ENCODE measurements at regions not wholly inside any gene's neighbourhood (a gene's known extent, or its start where the extent isn't known, plus 50 kb on each side); places are given as distances from the start of the nearest gene placed in this dataset.
A peak's percentile ranks its signal among the peaks of the same experiment; 100 is the strongest.
"Not testable (repeated sequence)": the region's sequence is repeated elsewhere in the genome, so short reads cannot be mapped to it uniquely, and the experiment has no call there.

- in situ Hi-C loops (cut with HindIII; ENCODE audit: low pct_unique_long_range_greater_than_20kb, low sequenced_read_pairs), result no loop called here
- TF ChIP-seq JUND (IDR thresholded peaks at IDR 0.05; ENCODE audit: low read depth), result no peak
- DNase-seq (ENCODE audit: low read depth in 1 of 2, low spot score in 1 of 2), result no peak
Measured at GRCh38 chr12:93225094-93225493, 152.6 kb upstream of the NUDT4 start.

DNA sequence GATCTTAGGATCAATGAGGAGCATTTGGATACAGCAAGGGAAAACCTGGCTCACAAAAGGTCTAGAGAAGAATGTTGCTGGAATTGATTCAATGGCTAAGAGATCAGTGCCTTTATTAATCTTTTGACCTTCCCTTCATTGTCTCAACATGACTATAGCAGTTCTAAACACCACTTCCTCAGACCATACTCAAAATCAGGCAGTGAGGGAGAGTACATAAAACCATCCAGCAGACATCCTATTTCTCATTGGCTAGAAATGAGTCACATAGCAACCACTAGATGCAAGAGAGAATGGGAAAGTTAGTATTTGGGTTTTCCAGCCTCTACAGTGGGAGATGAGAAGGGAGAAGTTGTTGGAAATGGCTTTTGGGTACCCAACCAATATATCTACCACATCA lies 151.4 kb upstream of the NUDT4 start:
- no peak for TF ChIP-seq JUND (IDR thresholded peaks at IDR 0.05; ENCODE audit: low read depth)
- in situ Hi-C loops (cut with HindIII; ENCODE audit: low pct_unique_long_range_greater_than_20kb, low sequenced_read_pairs), result no loop called here
- no peak for DNase-seq (ENCODE audit: low read depth in 1 of 2, low spot score in 1 of 2)

GRCh38 chr12:93229494-93230325 lies 148.0 kb upstream of the NUDT4 start:
- DNase-seq (ENCODE audit: low read depth in 1 of 2, low spot score in 1 of 2), result no peak
- in situ Hi-C loops (cut with HindIII; ENCODE audit: low pct_unique_long_range_greater_than_20kb, low sequenced_read_pairs), result no loop called here
- TF ChIP-seq JUND (IDR thresholded peaks at IDR 0.05; ENCODE audit: low read depth), result no peak

GRCh38 chr12:93230326-93230720 lies 147.4 kb upstream of the NUDT4 start:
- no peak for TF ChIP-seq JUND (IDR thresholded peaks at IDR 0.05; ENCODE audit: low read depth)
- in situ Hi-C loops (cut with HindIII; ENCODE audit: low pct_unique_long_range_greater_than_20kb, low sequenced_read_pairs), result no loop called here
- no peak for DNase-seq (ENCODE audit: low read depth in 1 of 2, low spot score in 1 of 2)

GRCh38 chr12:93231938-93232337 lies 145.8 kb upstream of the NUDT4 start:
- TF ChIP-seq JUND (IDR thresholded peaks at IDR 0.05; ENCODE audit: low read depth), result no peak
- DNase-seq (ENCODE audit: low read depth in 1 of 2, low spot score in 1 of 2), result no peak
- in situ Hi-C loops (cut with HindIII; ENCODE audit: low pct_unique_long_range_greater_than_20kb, low sequenced_read_pairs), result no loop called here

DNA sequence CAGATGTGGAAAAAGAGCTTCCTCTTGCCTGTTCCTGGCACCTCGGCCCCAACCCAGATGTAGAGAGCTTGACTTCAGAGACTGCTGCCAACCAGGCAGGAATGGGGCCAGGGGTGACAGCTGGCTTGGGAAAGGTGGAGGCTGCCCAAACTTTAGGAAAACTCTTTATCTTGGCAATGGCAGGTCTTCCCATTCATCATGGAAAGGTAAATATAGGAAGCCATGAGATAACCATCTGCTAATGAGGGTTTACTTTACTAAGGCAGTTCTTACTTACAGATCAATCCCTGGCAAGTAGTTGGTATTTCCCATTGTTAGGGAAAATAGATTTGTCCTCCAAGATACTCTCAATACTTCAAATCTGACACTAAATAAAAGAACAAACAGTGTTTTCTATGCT lies 143.1 kb upstream of the NUDT4 start:
- DNase-seq (ENCODE audit: low read depth in 1 of 2, low spot score in 1 of 2), result peak in 1 of 2 experiments; percentile 58
- in situ Hi-C loops (cut with HindIII; ENCODE audit: low pct_unique_long_range_greater_than_20kb, low sequenced_read_pairs), result no loop called here
- TF ChIP-seq JUND (IDR thresholded peaks at IDR 0.05; ENCODE audit: low read depth), result no peak

GRCh38 chr12:93235881-93236280 lies 141.8 kb upstream of the NUDT4 start:
- DNase-seq (ENCODE audit: low read depth in 1 of 2, low spot score in 1 of 2), result no peak
- no peak for TF ChIP-seq JUND (IDR thresholded peaks at IDR 0.05; ENCODE audit: low read depth)
- in situ Hi-C loops (cut with HindIII; ENCODE audit: low pct_unique_long_range_greater_than_20kb, low sequenced_read_pairs), result no loop called here

- no peak for TF ChIP-seq JUND (IDR thresholded peaks at IDR 0.05; ENCODE audit: low read depth)
- in situ Hi-C loops (cut with HindIII; ENCODE audit: low pct_unique_long_range_greater_than_20kb, low sequenced_read_pairs), result no loop called here
Measured at GRCh38 chr12:93237235-93237915, 140.3 kb upstream of the NUDT4 start.

DNA sequence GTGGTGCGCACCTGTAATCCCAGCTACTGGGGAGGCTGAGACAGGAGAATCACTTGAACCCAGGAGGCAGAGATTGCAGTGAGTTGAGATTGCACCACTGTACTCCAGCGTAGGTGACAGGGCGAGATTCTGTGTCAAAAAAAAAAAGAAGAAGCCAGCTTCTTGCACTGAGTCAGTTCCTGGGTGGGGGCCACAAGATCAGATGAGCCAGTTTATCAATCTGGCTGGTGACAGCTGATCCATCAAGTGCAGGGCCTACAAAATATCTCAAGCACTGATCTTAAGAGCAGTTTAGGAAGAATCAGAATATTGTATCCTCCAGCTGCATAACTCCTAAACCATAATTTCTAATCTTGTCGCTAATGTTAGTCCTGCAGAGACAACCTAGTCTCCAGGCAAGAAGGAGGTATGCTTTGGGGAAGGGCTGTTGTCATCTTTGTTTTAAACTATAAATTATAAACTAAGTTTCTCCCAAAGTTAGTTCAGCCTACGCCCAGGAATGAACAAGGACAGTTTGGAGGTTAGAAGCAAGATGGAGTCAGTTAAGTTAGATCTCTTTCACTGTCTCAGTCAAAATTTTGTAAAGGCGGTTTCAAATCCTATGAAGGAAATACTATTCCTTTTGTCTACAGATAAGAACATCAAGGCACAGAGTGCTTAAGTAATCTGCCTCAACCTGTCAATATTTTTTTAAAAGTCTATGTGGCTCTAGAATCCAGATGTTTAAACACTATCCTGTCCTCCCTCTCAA lies 139.0 kb upstream of the NUDT4 start:
- DNase-seq (ENCODE audit: low read depth in 1 of 2, low spot score in 1 of 2); in situ Hi-C loops (cut with HindIII; ENCODE audit: low pct_unique_long_range_greater_than_20kb, low sequenced_read_pairs): not testable (repeated sequence)

More at GRCh38 chr12:93237235-93237915, 140.3 kb upstream of the NUDT4 start:
- no peak for DNase-seq (ENCODE audit: low read depth in 1 of 2, low spot score in 1 of 2)

DNA sequence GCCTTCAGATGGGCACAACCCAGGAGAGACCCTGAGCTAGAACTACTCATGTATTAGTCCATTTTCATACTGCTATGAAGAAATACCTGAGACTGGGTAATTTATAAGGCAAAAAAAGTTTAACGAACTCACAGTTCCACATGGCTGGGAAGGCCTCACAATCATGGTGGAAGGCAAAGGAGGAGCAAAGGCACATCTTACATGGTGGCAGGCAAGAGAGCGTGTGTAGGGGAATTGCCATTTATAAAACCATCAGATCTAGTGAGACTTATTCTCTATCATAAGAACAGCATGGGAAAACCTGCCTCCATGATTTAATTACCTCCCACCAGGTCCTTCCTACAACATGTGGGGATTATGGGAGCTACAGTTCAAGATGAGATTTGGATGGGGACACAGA lies 137.9 kb upstream of the NUDT4 start:
- in situ Hi-C loops (cut with HindIII; ENCODE audit: low pct_unique_long_range_greater_than_20kb, low sequenced_read_pairs), result not testable (repeated sequence)

DNA sequence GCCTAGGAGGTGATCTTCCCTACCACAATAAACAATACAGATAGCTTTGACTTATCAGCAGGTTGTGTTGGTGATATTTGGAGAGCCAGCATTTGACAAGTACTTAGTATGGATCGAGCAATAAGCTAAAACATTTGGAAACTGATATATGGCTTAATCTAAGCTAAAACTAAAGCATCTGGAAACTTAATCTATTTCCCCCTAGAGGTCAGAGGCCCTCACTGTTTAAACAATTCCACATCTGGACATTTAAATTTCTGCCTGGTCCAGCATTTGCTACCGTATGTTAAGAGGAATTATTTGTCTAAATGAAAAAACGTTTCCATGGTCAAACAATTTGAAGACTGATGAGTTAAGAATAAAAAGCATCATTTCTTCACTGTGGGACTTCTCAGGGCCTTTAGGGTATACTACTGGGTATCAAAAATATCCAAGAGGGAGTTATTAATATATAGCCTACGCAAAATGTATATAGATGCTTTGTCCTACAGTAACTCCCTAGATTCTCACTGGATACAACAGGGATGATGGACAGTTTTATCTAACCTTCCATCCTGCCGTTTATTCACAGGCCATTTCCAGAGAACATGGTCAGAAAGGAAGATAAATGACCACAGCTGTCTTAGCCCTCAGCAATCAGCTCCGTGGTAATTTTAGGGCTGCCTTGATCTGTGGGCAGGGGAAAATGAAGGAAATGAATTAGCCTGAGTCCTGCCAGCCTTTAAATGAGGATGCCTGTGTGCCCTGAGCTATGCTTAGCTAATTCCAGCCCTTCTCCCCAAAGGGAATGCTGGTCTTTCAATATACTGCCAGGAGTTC lies 135.4 kb upstream of the NUDT4 start:
- DNase-seq (ENCODE audit: low read depth in 1 of 2, low spot score in 1 of 2), result no peak
- in situ Hi-C loops (cut with HindIII; ENCODE audit: low pct_unique_long_range_greater_than_20kb, low sequenced_read_pairs), result no loop called here
- no peak for TF ChIP-seq JUND (IDR thresholded peaks at IDR 0.05; ENCODE audit: low read depth)

More for the DNA sequence above, 137.9 kb upstream of the NUDT4 start:
- DNase-seq (ENCODE audit: low read depth in 1 of 2, low spot score in 1 of 2), result not testable (repeated sequence)

DNA sequence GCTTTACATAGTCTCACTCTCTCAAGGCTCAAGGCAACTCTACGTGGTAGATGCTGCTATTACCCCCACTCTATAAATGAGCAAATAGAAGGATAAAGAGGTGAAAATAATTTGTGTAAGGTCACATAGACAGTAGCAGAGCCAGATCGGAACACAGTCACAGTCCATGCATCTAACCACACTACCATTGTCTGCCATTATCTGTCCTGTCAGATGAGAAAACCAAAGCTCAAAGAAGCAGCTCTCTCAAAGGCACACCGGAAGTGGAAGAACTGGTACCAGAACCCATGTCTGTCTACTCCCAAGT lies 134.4 kb upstream of the NUDT4 start:
- no peak for TF ChIP-seq JUND (IDR thresholded peaks at IDR 0.05; ENCODE audit: low read depth)
- no peak for DNase-seq (ENCODE audit: low read depth in 1 of 2, low spot score in 1 of 2)
- in situ Hi-C loops (cut with HindIII; ENCODE audit: low pct_unique_long_range_greater_than_20kb, low sequenced_read_pairs), result no loop called here

Measured in T47D (cell line).